COLO829 (cell line): ENCODE measurements at regions not wholly inside any gene's neighbourhood (a gene's known extent, or its start where the extent isn't known, plus 50 kb on each side); places are given as distances from the start of the nearest gene placed in this dataset.
"Not testable (repeated sequence)": the region's sequence is repeated elsewhere in the genome, so short reads cannot be mapped to it uniquely, and the experiment has no call there.

Experiments
- DNase-seq: peaks from one replicate; pipeline ENCODE4 v3.0.0; 2012; ENCODE audit warnings: low spot score

- no peak for DNase-seq
Observed at GRCh38 chrX:40891798-40892197, 156.5 kb upstream of the MED14 start.

- DNase-seq: no peak
Observed at GRCh38 chrX:40893251-40893910, 158.0 kb upstream of the MED14 start.

GRCh38 chrX:40895246-40895645, 159.9 kb upstream of the MED14 start:
- DNase-seq: no peak

- no peak for DNase-seq
Observed at GRCh38 chrX:40897718-40898270, 162.5 kb upstream of the MED14 start.

GRCh38 chrX:40904739-40905138, 169.4 kb upstream of the MED14 start:
- not testable (repeated sequence) for DNase-seq

GRCh38 chrX:40908026-40908425, 172.7 kb upstream of the MED14 start:
- DNase-seq: no peak

GRCh38 chrX:40908857-40909475, 173.6 kb upstream of the MED14 start:
- peak; percentile 45 for DNase-seq

GRCh38 chrX:40912166-40912565, 173.1 kb upstream of the USP9X start:
- no peak for DNase-seq

- DNase-seq: no peak
Observed at GRCh38 chrX:40912576-40912975, 172.7 kb upstream of the USP9X start.

GRCh38 chrX:40920351-40920750, 164.9 kb upstream of the USP9X start:
- no peak for DNase-seq

- DNase-seq: no peak
Observed at GRCh38 chrX:40922307-40922706, 162.9 kb upstream of the USP9X start.

GRCh38 chrX:40926739-40927427, 158.4 kb upstream of the USP9X start:
- DNase-seq: not testable (repeated sequence)

GRCh38 chrX:40928076-40928475, 157.2 kb upstream of the USP9X start:
- DNase-seq: no peak

- DNase-seq: no peak
Observed at GRCh38 chrX:40931921-40932320, 153.3 kb upstream of the USP9X start.

- DNase-seq: no peak
Observed at GRCh38 chrX:40933132-40933705, 152.0 kb upstream of the USP9X start.

- DNase-seq: no peak
Observed at GRCh38 chrX:40933706-40934425, 151.4 kb upstream of the USP9X start.

- DNase-seq: no peak
Observed at GRCh38 chrX:40936827-40937226, 148.4 kb upstream of the USP9X start.

- DNase-seq: no peak
Observed at GRCh38 chrX:40938423-40938822, 146.8 kb upstream of the USP9X start.

GRCh38 chrX:40943093-40943641, 142.1 kb upstream of the USP9X start:
- no peak for DNase-seq

- DNase-seq: peak; percentile 47
Observed at GRCh38 chrX:40945361-40945713, 139.9 kb upstream of the USP9X start.

- DNase-seq: no peak
Observed at GRCh38 chrX:40947276-40947675, 138.0 kb upstream of the USP9X start.

GRCh38 chrX:40949071-40949470, 136.2 kb upstream of the USP9X start:
- DNase-seq: no peak
